GM21717 (cell line): ENCODE measurements at regions not wholly inside any gene's neighbourhood (a gene's known extent, or its start where the extent isn't known, plus 50 kb on each side); places are given as distances from the start of the nearest gene placed in this dataset.
"Not testable (repeated sequence)": the region's sequence is repeated elsewhere in the genome, so short reads cannot be mapped to it uniquely, and the experiment has no call there.

Experiments used
- ATAC-seq: cut with Tn5 transposase; IDR thresholded peaks from one replicate; pipeline ENCODE4 v1.9.1; 2021; ENCODE audit warnings: mild to moderate bottlenecking, moderate library complexity; ENCODE audit not compliant: unreplicated experiment

GRCh38 chr1:224029286-224030025, 84.5 kb upstream of the FBXO28 start:
- ATAC-seq, result peak; percentile 85

GRCh38 chr1:224028802-224029201, 85.1 kb upstream of the FBXO28 start:
- not testable (repeated sequence) for ATAC-seq

- not testable (repeated sequence) for ATAC-seq
Measured at GRCh38 chr1:224023122-224023521, 90.8 kb upstream of the FBXO28 start.

GRCh38 chr1:224022249-224022970, 91.5 kb upstream of the FBXO28 start:
- ATAC-seq, result not testable (repeated sequence)

GRCh38 chr1:224019866-224020265, 94.0 kb upstream of the FBXO28 start:
- ATAC-seq, result not testable (repeated sequence)

GRCh38 chr1:224015782-224016181, 98.1 kb upstream of the FBXO28 start:
- not testable (repeated sequence) for ATAC-seq

GRCh38 chr1:224014330-224014649, 99.6 kb upstream of the FBXO28 start:
- no peak for ATAC-seq

GRCh38 chr1:224013626-224014329, 100.1 kb upstream of the FBXO28 start:
- not testable (repeated sequence) for ATAC-seq

- not testable (repeated sequence) for ATAC-seq
Measured at GRCh38 chr1:224012807-224013434, 101.0 kb upstream of the FBXO28 start.

GRCh38 chr1:224012162-224012561, 101.7 kb upstream of the FBXO28 start:
- not testable (repeated sequence) for ATAC-seq

GRCh38 chr1:224011751-224012150, 102.2 kb upstream of the FBXO28 start:
- not testable (repeated sequence) for ATAC-seq

GRCh38 chr1:224011153-224011552, 102.8 kb upstream of the FBXO28 start:
- ATAC-seq, result not testable (repeated sequence)

- not testable (repeated sequence) for ATAC-seq
Measured at GRCh38 chr1:224005973-224006372, 107.9 kb upstream of the FBXO28 start.

- ATAC-seq, result not testable (repeated sequence)
Measured at GRCh38 chr1:224004552-224005315, 109.2 kb upstream of the FBXO28 start.

GRCh38 chr1:224003896-224004295, 110.0 kb upstream of the FBXO28 start:
- not testable (repeated sequence) for ATAC-seq

GRCh38 chr1:224001757-224002156, 112.2 kb upstream of the FBXO28 start:
- ATAC-seq, result not testable (repeated sequence)

- not testable (repeated sequence) for ATAC-seq
Measured at GRCh38 chr1:223999761-224000160, 114.2 kb upstream of the FBXO28 start.

GRCh38 chr1:223998676-223999455, 115.0 kb upstream of the FBXO28 start:
- ATAC-seq, result not testable (repeated sequence)

- ATAC-seq, result not testable (repeated sequence)
Measured at GRCh38 chr1:223996376-223996775, 117.5 kb upstream of the FBXO28 start.
